ENCODE measurements at regions not wholly inside any gene's neighbourhood (a gene's known extent, or its start where the extent isn't known, plus 50 kb on each side); places are given as distances from the start of the nearest gene placed in this dataset.

- TF ChIP-seq POLR2A (IDR thresholded peaks at IDR 0.05; ENCODE audit: extremely low read depth, insufficient read length), result no peak
- no peak for TF ChIP-seq CTCF (IDR thresholded peaks at IDR 0.05; ENCODE audit: low read depth, low read length)
- no peak for TF ChIP-seq MYC (IDR thresholded peaks at IDR 0.05; ENCODE audit: low read depth, low read length)
Measured at GRCh38 chr2:7900593-7900992, 781.3 kb upstream of the ID2 start.

All from NB4 (cell line).